Mesendoderm (in vitro differentiated cells): ENCODE measurements at regions not wholly inside any gene's neighbourhood (a gene's known extent, or its start where the extent isn't known, plus 50 kb on each side); places are given as distances from the start of the nearest gene placed in this dataset.

Source experiments
- DNase-seq: peaks from one replicate; pipeline ENCODE4 v3.0.0; 2013
- H2AK5ac ChIP-seq: 2 replicates; pipeline ENCODE4 v1.6.1; 2013; ENCODE audit warnings: low read length, inconsistent platforms
- H2BK120ac ChIP-seq: 2 replicates; pipeline ENCODE4 v1.6.1; 2013; ENCODE audit warnings: low read depth, mild to moderate bottlenecking, low read length, moderate library complexity, mixed read lengths
- H2BK15ac ChIP-seq: replicated peaks from 2 replicates; pipeline ENCODE4 v1.6.1; 2013; ENCODE audit warnings: low read depth, mild to moderate bottlenecking, moderate library complexity
- H2BK5ac ChIP-seq: 2 replicates; pipeline ENCODE4 v1.6.1; 2013; ENCODE audit warnings: low read length, inconsistent platforms
- H3K18ac ChIP-seq: 2 replicates; pipeline ENCODE4 v1.6.1; 2013; ENCODE audit warnings: mild to moderate bottlenecking, low read length, mixed read lengths
- H3K23ac ChIP-seq: one replicate; pipeline ENCODE4 v1.6.1; 2013; ENCODE audit warnings: low read length
- H3K27ac ChIP-seq: 2 replicates; pipeline ENCODE4 v1.5.1; 2013; ENCODE audit warnings: low read depth, mild to moderate bottlenecking, inconsistent platforms, low read length, moderate library complexity
- H3K27me3 ChIP-seq: 2 replicates; pipeline ENCODE4 v1.6.1; 2013; ENCODE audit warnings: low read length, control low read depth, mild to moderate bottlenecking, inconsistent platforms; ENCODE audit not compliant: insufficient read depth, poor library complexity
- H3K36me3 ChIP-seq: 2 replicates; pipeline ENCODE4 v1.6.1; 2013; ENCODE audit warnings: low read length, inconsistent platforms; ENCODE audit not compliant: control insufficient read depth, insufficient read depth
- H3K4ac ChIP-seq: one replicate; pipeline ENCODE4 v1.6.1; 2013; ENCODE audit warnings: low read depth, mild to moderate bottlenecking, low read length, moderate library complexity
- H3K4me1 ChIP-seq: 2 replicates; pipeline ENCODE4 v1.6.1; 2013; ENCODE audit warnings: low read depth, low read length, inconsistent platforms; ENCODE audit not compliant: control insufficient read depth
- H3K4me2 ChIP-seq: 2 replicates; pipeline ENCODE4 v1.6.1; 2013; ENCODE audit warnings: low read length
- H3K4me3 ChIP-seq: 2 replicates; pipeline ENCODE4 v1.5.1; 2013; ENCODE audit warnings: mild to moderate bottlenecking, low read length
- H3K56ac ChIP-seq: one replicate; pipeline ENCODE4 v1.6.1; 2013; ENCODE audit warnings: low read length
- H3K79me1 ChIP-seq: 2 replicates; pipeline ENCODE4 v1.6.1; 2013; ENCODE audit warnings: low read length, inconsistent platforms
- H3K79me2 ChIP-seq: 2 replicates; pipeline ENCODE4 v1.6.1; 2013; ENCODE audit warnings: mild to moderate bottlenecking, low read length; ENCODE audit not compliant: control insufficient read depth, insufficient read depth
- H3K9ac ChIP-seq: 2 replicates; pipeline ENCODE4 v1.6.1; 2013; ENCODE audit warnings: low read length, inconsistent platforms
- H4K5ac ChIP-seq: one replicate; pipeline ENCODE4 v1.6.1; 2013; ENCODE audit warnings: low read length
- H4K8ac ChIP-seq: one replicate; pipeline ENCODE4 v1.6.1; 2013; ENCODE audit warnings: low read depth, mild to moderate bottlenecking, control low read depth, low read length, moderate library complexity
- WGBS: extraction: QIAGEN DNeasy Blood & Tissue Kit; methylation state at CpG from one replicate; pipeline ENCODE4 v1.1.7; 2013; ENCODE audit warnings: low lambda C conversion rate, missing lambda C conversion rate; ENCODE audit not compliant: insufficient coverage; ENCODE audit errors: extremely low coverage; 5-methylcytosine and 5-hydroxymethylcytosine counted together

GRCh38 chr5:56322592-56322991, 89.5 kb upstream of the ANKRD55 start:
- no peak overlapping the region for H2BK5ac ChIP-seq
- H3K4me3 ChIP-seq, result no peak overlapping the region
- H3K18ac ChIP-seq, result no peak overlapping the region
- no peak overlapping the region for H3K9ac ChIP-seq
- no peaks in the 10 kb centered on the region for H3K36me3 ChIP-seq
- H3K27me3 ChIP-seq, result no peaks in the 10 kb centered on the region
- H3K79me2 ChIP-seq, result no peaks in the 10 kb centered on the region
- DNase-seq, result no peak
- H3K79me1 ChIP-seq, result no peaks in the 10 kb centered on the region
- no peak overlapping the region for H3K4ac ChIP-seq
- H4K5ac ChIP-seq, result no peak overlapping the region
- H3K4me1 ChIP-seq, result peaks cover 9% of the 10 kb centered on the region
- H2BK120ac ChIP-seq, result no peak overlapping the region
- no peak overlapping the region for H3K27ac ChIP-seq
- no peak overlapping the region for H3K23ac ChIP-seq
- no peak overlapping the region for H2BK15ac ChIP-seq
- no peak overlapping the region for H3K56ac ChIP-seq
- WGBS, result no CpG with 5 or more reads among the region's 10 CpGs
- H3K4me2 ChIP-seq, result no peak overlapping the region
- H2AK5ac ChIP-seq, result no peak overlapping the region
- no peak overlapping the region for H4K8ac ChIP-seq

- Histone ChIP-seq H3K56ac (no peak overlapping the region), H4K8ac (no peak overlapping the region), H3K36me3 (no peaks in the 10 kb centered on the region), H3K4me1 (no peaks in the 10 kb centered on the region), H3K23ac (no peak overlapping the region), H3K4me2 (no peak overlapping the region), H2BK120ac (no peak overlapping the region), H2BK5ac (no peak overlapping the region), H3K27ac (no peak overlapping the region), H3K4ac (no peak overlapping the region), H3K79me2 (no peaks in the 10 kb centered on the region), H2BK15ac (no peak overlapping the region), H3K18ac (no peak overlapping the region), H2AK5ac (no peak overlapping the region), H3K4me3 (no peak overlapping the region), H4K5ac (no peak overlapping the region), H3K27me3 (no peaks in the 10 kb centered on the region), H3K79me1 (no peaks in the 10 kb centered on the region), H3K9ac (no peak overlapping the region)
- no peak for DNase-seq
- WGBS, result no CpG with 5 or more reads among the region's 10 CpGs
These were observed 88.2 kb upstream of the ANKRD55 start for GRCh38 chr5:56321236-56321881.

- no peak overlapping the region for H3K27ac ChIP-seq
- no peak overlapping the region for H3K4me3 ChIP-seq
- H3K36me3 ChIP-seq, result no peaks in the 10 kb centered on the region
These were observed 87.6 kb upstream of the ANKRD55 start for GRCh38 chr5:56320686-56321085.

GRCh38 chr5:56319526-56320181, 86.5 kb upstream of the ANKRD55 start:
- WGBS, result no CpG with 5 or more reads among the region's 19 CpGs
- Histone ChIP-seq H3K56ac (no peak overlapping the region), H2BK15ac (no peak overlapping the region), H3K4me3 (no peak overlapping the region), H3K27me3 (no peaks in the 10 kb centered on the region), H3K18ac (no peak overlapping the region), H3K27ac (no peak overlapping the region), H3K79me2 (no peaks in the 10 kb centered on the region), H3K36me3 (no peaks in the 10 kb centered on the region), H3K4ac (no peak overlapping the region), H2BK120ac (no peak overlapping the region), H2BK5ac (no peak overlapping the region), H4K5ac (no peak overlapping the region), H3K9ac (no peak overlapping the region), H3K4me2 (no peak overlapping the region), H3K4me1 (no peaks in the 10 kb centered on the region), H3K79me1 (no peaks in the 10 kb centered on the region), H4K8ac (no peak overlapping the region), H3K23ac (no peak overlapping the region), H2AK5ac (no peak overlapping the region)
- DNase-seq, result no peak

More at GRCh38 chr5:56320686-56321085, 87.6 kb upstream of the ANKRD55 start:
- H3K4ac ChIP-seq, result no peak overlapping the region
- H3K56ac ChIP-seq, result no peak overlapping the region
- no peak overlapping the region for H4K5ac ChIP-seq
- no peak overlapping the region for H3K9ac ChIP-seq
- no peaks in the 10 kb centered on the region for H3K4me1 ChIP-seq
- DNase-seq, result no peak
- H3K79me1 ChIP-seq, result no peaks in the 10 kb centered on the region
- no peak overlapping the region for H2BK120ac ChIP-seq
- H3K27me3 ChIP-seq, result no peaks in the 10 kb centered on the region
- H3K23ac ChIP-seq, result no peak overlapping the region
- no CpG with 5 or more reads among the region's 3 CpGs for WGBS
- no peak overlapping the region for H2BK5ac ChIP-seq
- no peak overlapping the region for H3K18ac ChIP-seq
- no peak overlapping the region for H2BK15ac ChIP-seq
- no peak overlapping the region for H4K8ac ChIP-seq
- no peak overlapping the region for H3K4me2 ChIP-seq
- no peaks in the 10 kb centered on the region for H3K79me2 ChIP-seq
- H2AK5ac ChIP-seq, result no peak overlapping the region

- no peak overlapping the region for H3K27ac ChIP-seq
These were observed 84.9 kb upstream of the ANKRD55 start for GRCh38 chr5:56317923-56318561.

More at GRCh38 chr5:56317923-56318561, 84.9 kb upstream of the ANKRD55 start:
- H3K36me3 ChIP-seq, result no peaks in the 10 kb centered on the region
- no peak overlapping the region for H3K4ac ChIP-seq
- H2BK120ac ChIP-seq, result no peak overlapping the region
- no peak overlapping the region for H2BK15ac ChIP-seq
- no peak overlapping the region for H3K56ac ChIP-seq
- no peak overlapping the region for H3K18ac ChIP-seq
- no peak overlapping the region for H2AK5ac ChIP-seq
- no peak overlapping the region for H4K5ac ChIP-seq
- no peak overlapping the region for H3K23ac ChIP-seq
- no peaks in the 10 kb centered on the region for H3K4me1 ChIP-seq
- H3K4me2 ChIP-seq, result no peak overlapping the region
- no peak for DNase-seq
- no peaks in the 10 kb centered on the region for H3K79me1 ChIP-seq
- no peak overlapping the region for H3K4me3 ChIP-seq
- no peak overlapping the region for H3K9ac ChIP-seq
- no peaks in the 10 kb centered on the region for H3K27me3 ChIP-seq
- H4K8ac ChIP-seq, result no peak overlapping the region
- no CpG with 5 or more reads among the region's 7 CpGs for WGBS
- H2BK5ac ChIP-seq, result no peak overlapping the region
- no peaks in the 10 kb centered on the region for H3K79me2 ChIP-seq
